HepG2 (cell line): ENCODE measurements at regions not wholly inside any gene's neighbourhood (a gene's known extent, or its start where the extent isn't known, plus 50 kb on each side); places are given as distances from the start of the nearest gene placed in this dataset.

ENCODE experiments used
- CENPT ChIP-seq: sonication (generic); formaldehyde crosslinking; IDR thresholded peaks from 2 replicates; pipeline ENCODE4 v1.8.0; 2022; ENCODE audit warnings: low read depth, mild to moderate bottlenecking, moderate library complexity, missing genetic modification reagents
- HNF1A ChIP-seq, 2 experiments: sonication (generic) in 1 of 2; formaldehyde crosslinking in 1 of 2; IDR thresholded peaks; 2 replicates each; pipeline versions ENCODE4 v1.4.0 to v1.6.1; 2016 to 2020; ENCODE audit warnings: borderline replicate concordance in 1 of 2, low read depth in 1 of 2, mild to moderate bottlenecking in 1 of 2, missing genetic modification reagents in 1 of 2
- KAT7 ChIP-seq: IDR thresholded peaks from 2 replicates; pipeline ENCODE4 v1.6.1; 2018; ENCODE audit warnings: borderline replicate concordance, missing compliant biosample characterization
- TBL1XR1 ChIP-seq: fragments of 150-350 bp; IDR thresholded peaks from 2 replicates; pipeline ENCODE4 v1.6.1; 2014; ENCODE audit warnings: borderline replicate concordance, low read length; ENCODE audit not compliant: partially characterized antibody
- TOE1 ChIP-seq: sonication (generic); formaldehyde crosslinking; IDR thresholded peaks from 2 replicates; pipeline ENCODE4 v1.4.0; 2020; ENCODE audit warnings: mild to moderate bottlenecking, missing genetic modification reagents
- ZFAT ChIP-seq: sonication (generic); formaldehyde crosslinking; conservative IDR thresholded peaks from 2 replicates; pipeline ENCODE4 v1.8.1; 2023; ENCODE audit warnings: missing genetic modification reagents, inconsistent platforms
- ZSCAN25 ChIP-seq: sonication (generic); formaldehyde crosslinking; IDR thresholded peaks from 2 replicates; pipeline ENCODE4 v1.8.0; 2022; ENCODE audit warnings: mild to moderate bottlenecking, missing genetic modification reagents

GRCh38 chr20:39225978-39226377 lies 263.8 kb downstream of the DHX35 start:
- TF ChIP-seq ZFAT (no peak), CENPT (CRISPR knock-in tag) (no peak), TBL1XR1 (no peak), TOE1 (CRISPR knock-in tag) (no peak), ZSCAN25 (CRISPR knock-in tag) (no peak), HNF1A (IDR thresholded peaks at IDR 0.05; ENCODE audit: low read depth) (no peak), HNF1A (CRISPR knock-in tag; IDR thresholded peaks at IDR 0.05; ENCODE audit: borderline replicate concordance) (no peak), KAT7 (CRISPR knock-in tag) (no peak)
